ENCODE measurements at regions not wholly inside any gene's neighbourhood (a gene's known extent, or its start where the extent isn't known, plus 50 kb on each side); places are given as distances from the start of the nearest gene placed in this dataset.

- no peak overlapping the region for H3K27ac ChIP-seq
- intact Hi-C loops (cut with DNase I): no loop called here
- H3K4me3 ChIP-seq: no peak overlapping the region
- no peaks in the 10 kb centered on the region for H3K36me3 ChIP-seq (replicated peaks in 1 of 2)
- no peaks in the 10 kb centered on the region for H3K27me3 ChIP-seq
- DNase-seq: no peak
- TF ChIP-seq, protein P1, sequence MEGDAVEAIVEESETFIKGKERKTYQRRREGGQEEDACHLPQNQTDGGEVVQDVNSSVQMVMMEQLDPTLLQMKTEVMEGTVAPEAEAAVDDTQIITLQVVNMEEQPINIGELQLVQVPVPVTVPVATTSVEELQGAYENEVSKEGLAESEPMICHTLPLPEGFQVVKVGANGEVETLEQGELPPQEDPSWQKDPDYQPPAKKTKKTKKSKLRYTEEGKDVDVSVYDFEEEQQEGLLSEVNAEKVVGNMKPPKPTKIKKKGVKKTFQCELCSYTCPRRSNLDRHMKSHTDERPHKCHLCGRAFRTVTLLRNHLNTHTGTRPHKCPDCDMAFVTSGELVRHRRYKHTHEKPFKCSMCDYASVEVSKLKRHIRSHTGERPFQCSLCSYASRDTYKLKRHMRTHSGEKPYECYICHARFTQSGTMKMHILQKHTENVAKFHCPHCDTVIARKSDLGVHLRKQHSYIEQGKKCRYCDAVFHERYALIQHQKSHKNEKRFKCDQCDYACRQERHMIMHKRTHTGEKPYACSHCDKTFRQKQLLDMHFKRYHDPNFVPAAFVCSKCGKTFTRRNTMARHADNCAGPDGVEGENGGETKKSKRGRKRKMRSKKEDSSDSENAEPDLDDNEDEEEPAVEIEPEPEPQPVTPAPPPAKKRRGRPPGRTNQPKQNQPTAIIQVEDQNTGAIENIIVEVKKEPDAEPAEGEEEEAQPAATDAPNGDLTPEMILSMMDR (IDR thresholded peaks at IDR 0.05): no peak
- no peak for TF ChIP-seq POLR2A (IDR thresholded peaks at IDR 0.05)
- H3K4me1 ChIP-seq (replicated peaks in 1 of 2): no peaks in the 10 kb centered on the region
- no peaks in the 10 kb centered on the region for H3K9me3 ChIP-seq (replicated peaks in 1 of 3)
- WGBS, 4 donors: 10 to 22% (median 15%) methylated on average over 2 of the region's 2 CpGs
Observed at GRCh38 chr9:10921671-10922070, 308.9 kb upstream of the PTPRD start.

DNA sequence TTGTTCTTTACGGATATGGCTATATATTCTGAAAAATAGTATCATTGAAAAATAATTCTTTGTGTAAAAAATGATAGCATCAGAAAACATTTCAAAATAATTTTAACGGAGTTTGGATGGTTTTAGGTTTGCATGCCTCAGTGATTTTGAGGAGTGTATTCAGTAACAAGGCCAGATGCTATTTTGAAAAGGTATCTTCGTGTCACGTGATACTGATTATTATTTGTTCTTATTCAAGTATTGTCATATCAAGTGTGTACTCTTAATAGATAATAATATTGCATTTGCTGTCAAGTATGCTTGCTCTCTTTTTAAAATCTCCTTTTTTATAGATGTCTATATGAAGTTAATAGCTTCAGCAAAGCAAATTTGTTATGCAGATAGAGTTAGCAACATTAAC is 313.1 kb upstream of the PTPRD start:
- Histone ChIP-seq H3K27ac (no peak overlapping the region), H3K36me3 (replicated peaks in 1 of 2) (no peaks in the 10 kb centered on the region), H3K9me3 (replicated peaks in 1 of 3) (no peaks in the 10 kb centered on the region), H3K4me3 (no peak overlapping the region), H3K27me3 (no peaks in the 10 kb centered on the region), H3K4me1 (replicated peaks in 1 of 2) (no peaks in the 10 kb centered on the region)
- intact Hi-C loops (cut with DNase I): no loop called here
- no peak for DNase-seq
- WGBS, 4 donors: 59 to 83% (median 65%) methylated on average over 4 of the region's 4 CpGs
- TF ChIP-seq POLR2A (IDR thresholded peaks at IDR 0.05): no peak
- TF ChIP-seq, protein P1 (IDR thresholded peaks at IDR 0.05): no peak

DNA sequence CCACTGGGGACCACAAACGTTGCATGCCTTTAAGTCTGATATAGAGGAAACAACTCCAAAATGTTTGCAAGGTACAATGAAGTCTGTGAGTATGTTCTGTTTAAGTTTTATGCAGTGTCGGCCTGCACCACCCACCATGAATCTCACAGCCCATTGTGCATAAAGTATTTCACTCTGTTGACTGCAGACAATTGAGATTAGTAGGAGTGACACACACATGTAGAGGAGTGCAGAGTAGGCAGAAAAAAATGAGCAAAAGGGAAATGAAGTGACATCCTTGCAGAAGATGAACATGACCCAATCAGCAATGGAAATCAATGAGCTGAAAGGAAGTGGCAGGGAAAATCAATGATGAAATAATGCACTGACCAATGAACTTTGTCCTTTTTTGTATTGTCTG is 315.6 kb upstream of the PTPRD start:
- TF ChIP-seq POLR2A (IDR thresholded peaks at IDR 0.05): no peak
- TF ChIP-seq, protein P1 (IDR thresholded peaks at IDR 0.05): no peak
- WGBS, 4 donors: 53 to 75% (median 65%) methylated on average over 2 of the region's 2 CpGs
- Histone ChIP-seq H3K27ac (no peak overlapping the region), H3K36me3 (replicated peaks in 1 of 2) (no peaks in the 10 kb centered on the region), H3K4me3 (no peak overlapping the region), H3K9me3 (replicated peaks in 1 of 3) (no peaks in the 10 kb centered on the region), H3K27me3 (no peaks in the 10 kb centered on the region), H3K4me1 (replicated peaks in 1 of 2) (no peaks in the 10 kb centered on the region)
- DNase-seq: no peak
- intact Hi-C loops (cut with DNase I): no loop called here

GRCh38 chr9:10930081-10930480 is 317.3 kb upstream of the PTPRD start:
- 49 to 70% (median 65%) methylated on average over 2 of the region's 2 CpGs for WGBS, 4 donors
- H3K27ac ChIP-seq: no peak overlapping the region
- TF ChIP-seq, protein P1 (IDR thresholded peaks at IDR 0.05): no peak
- no peak for TF ChIP-seq POLR2A (IDR thresholded peaks at IDR 0.05)
- no peaks in the 10 kb centered on the region for H3K27me3 ChIP-seq
- no peaks in the 10 kb centered on the region for H3K4me1 ChIP-seq (replicated peaks in 1 of 2)
- no peak for DNase-seq
- no peak overlapping the region for H3K4me3 ChIP-seq
- no peaks in the 10 kb centered on the region for H3K9me3 ChIP-seq (replicated peaks in 1 of 3)
- intact Hi-C loops (cut with DNase I): no loop called here
- H3K36me3 ChIP-seq (replicated peaks in 1 of 2): no peaks in the 10 kb centered on the region
